Nephron (organoid): ENCODE measurements at regions not wholly inside any gene's neighbourhood (a gene's known extent, or its start where the extent isn't known, plus 50 kb on each side); places are given as distances from the start of the nearest gene placed in this dataset.

Experiments used
- H3K27ac Mint-ChIP-seq, 3 experiments: 2 replicates each; pipeline ENCODE4 v1.8.0; 2020; ENCODE audit warnings: mixed read lengths in 3 of 3, mild to moderate bottlenecking in 2 of 3, moderate library complexity in 1 of 3
- H3K27me3 Mint-ChIP-seq: 2 replicates; pipeline ENCODE4 v1.8.0; 2021; ENCODE audit warnings: low read depth, mild to moderate bottlenecking, moderate library complexity, mixed read lengths
- H3K36me3 Mint-ChIP-seq: 2 replicates; pipeline ENCODE4 v1.8.0; 2020; ENCODE audit warnings: low read depth, mixed read lengths
- H3K4me1 Mint-ChIP-seq: 2 replicates; pipeline ENCODE4 v1.8.0; 2020; ENCODE audit warnings: mixed read lengths
- H3K4me3 Mint-ChIP-seq, 3 experiments: 2 replicates each; pipeline ENCODE4 v1.8.0; 2020; ENCODE audit warnings: mild to moderate bottlenecking in 3 of 3, mixed read lengths in 3 of 3, moderate library complexity in 2 of 3
- H3K9me3 Mint-ChIP-seq: 2 replicates; pipeline ENCODE4 v1.8.0; 2020; ENCODE audit warnings: mixed read lengths
- CTCF ChIP-seq, 3 experiments: fragments of 200-600 bp; sonication (generic); IDR thresholded peaks; one replicate each; pipeline ENCODE4 v1.5.0; 2021; ENCODE audit warnings: antibody characterized with exemption in 3 of 3; ENCODE audit not compliant: unreplicated experiment in 3 of 3

GRCh38 chr1:118488787-118489186 is 303.8 kb upstream of the SPAG17 start:
- Mint-ChIP-seq H3K4me3 (no peak overlapping the region), H3K27me3 (no peaks in the 10 kb centered on the region), H3K36me3 (no peaks in the 10 kb centered on the region), H3K27ac (peak overlapping the region in 2 of 3 experiments; percentile 0 to 40), H3K4me1 (peaks cover 57% of the 10 kb centered on the region), H3K9me3 (no peaks in the 10 kb centered on the region)
- no peak for TF ChIP-seq CTCF (IDR thresholded peaks at IDR 0.05; ENCODE audit: unreplicated experiment in 3 of 3)

GRCh38 chr1:118487932-118488331 is 302.9 kb upstream of the SPAG17 start:
- no peak for TF ChIP-seq CTCF (IDR thresholded peaks at IDR 0.05; ENCODE audit: unreplicated experiment in 3 of 3)
- no peaks in the 10 kb centered on the region for H3K36me3 Mint-ChIP-seq
- peaks cover under 1% of the 10 kb centered on the region for H3K9me3 Mint-ChIP-seq
- peak overlapping the region in 1 of 3 experiments; percentile 7 for H3K27ac Mint-ChIP-seq
- peaks cover 57% of the 10 kb centered on the region for H3K4me1 Mint-ChIP-seq
- no peaks in the 10 kb centered on the region for H3K27me3 Mint-ChIP-seq
- no peak overlapping the region for H3K4me3 Mint-ChIP-seq

- Mint-ChIP-seq H3K27me3 (no peaks in the 10 kb centered on the region), H3K36me3 (no peaks in the 10 kb centered on the region), H3K9me3 (peaks cover 4% of the 10 kb centered on the region), H3K4me3 (no peak overlapping the region), H3K27ac (peak overlapping the region in 2 of 3 experiments; percentile 35 to 86), H3K4me1 (peaks cover 51% of the 10 kb centered on the region)
- no peak for TF ChIP-seq CTCF (IDR thresholded peaks at IDR 0.05; ENCODE audit: unreplicated experiment in 3 of 3)
These were observed 302.1 kb upstream of the SPAG17 start for GRCh38 chr1:118487091-118487490.

GRCh38 chr1:118486199-118486598 is 301.2 kb upstream of the SPAG17 start:
- peak overlapping the region; percentile 35 to 86 (median 78) for H3K27ac Mint-ChIP-seq
- H3K27me3 Mint-ChIP-seq: no peaks in the 10 kb centered on the region
- H3K9me3 Mint-ChIP-seq: peaks cover 4% of the 10 kb centered on the region
- H3K4me1 Mint-ChIP-seq: peaks cover 51% of the 10 kb centered on the region
- no peak for TF ChIP-seq CTCF (IDR thresholded peaks at IDR 0.05; ENCODE audit: unreplicated experiment in 3 of 3)
- H3K4me3 Mint-ChIP-seq: no peak overlapping the region
- H3K36me3 Mint-ChIP-seq: no peaks in the 10 kb centered on the region

GRCh38 chr1:118485757-118486156 is 300.7 kb upstream of the SPAG17 start:
- Mint-ChIP-seq H3K4me3 (no peak overlapping the region), H3K36me3 (no peaks in the 10 kb centered on the region), H3K9me3 (peaks cover 4% of the 10 kb centered on the region), H3K27ac (peak overlapping the region; percentile 35 to 86 (median 78)), H3K27me3 (no peaks in the 10 kb centered on the region), H3K4me1 (peaks cover 51% of the 10 kb centered on the region)
- no peak for TF ChIP-seq CTCF (IDR thresholded peaks at IDR 0.05; ENCODE audit: unreplicated experiment in 3 of 3)

- Mint-ChIP-seq H3K27me3 (no peaks in the 10 kb centered on the region), H3K4me1 (peaks cover 46% of the 10 kb centered on the region), H3K36me3 (no peaks in the 10 kb centered on the region), H3K27ac (peak overlapping the region in 1 of 3 experiments; percentile 2), H3K9me3 (peaks cover 4% of the 10 kb centered on the region), H3K4me3 (no peak overlapping the region)
- no peak for TF ChIP-seq CTCF (IDR thresholded peaks at IDR 0.05; ENCODE audit: unreplicated experiment in 3 of 3)
These were observed 299.9 kb upstream of the SPAG17 start for GRCh38 chr1:118484893-118485292.
